HG02970 (cell line): ENCODE measurements at regions not wholly inside any gene's neighbourhood (a gene's known extent, or its start where the extent isn't known, plus 50 kb on each side); places are given as distances from the start of the nearest gene placed in this dataset.

Experiments
- ATAC-seq: cut with Tn5 transposase; IDR thresholded peaks from one replicate; pipeline ENCODE4 v1.9.1; 2021; ENCODE audit warnings: mild to moderate bottlenecking, moderate library complexity, moderate number of reproducible peaks; ENCODE audit not compliant: unreplicated experiment, low FRiP score

DNA sequence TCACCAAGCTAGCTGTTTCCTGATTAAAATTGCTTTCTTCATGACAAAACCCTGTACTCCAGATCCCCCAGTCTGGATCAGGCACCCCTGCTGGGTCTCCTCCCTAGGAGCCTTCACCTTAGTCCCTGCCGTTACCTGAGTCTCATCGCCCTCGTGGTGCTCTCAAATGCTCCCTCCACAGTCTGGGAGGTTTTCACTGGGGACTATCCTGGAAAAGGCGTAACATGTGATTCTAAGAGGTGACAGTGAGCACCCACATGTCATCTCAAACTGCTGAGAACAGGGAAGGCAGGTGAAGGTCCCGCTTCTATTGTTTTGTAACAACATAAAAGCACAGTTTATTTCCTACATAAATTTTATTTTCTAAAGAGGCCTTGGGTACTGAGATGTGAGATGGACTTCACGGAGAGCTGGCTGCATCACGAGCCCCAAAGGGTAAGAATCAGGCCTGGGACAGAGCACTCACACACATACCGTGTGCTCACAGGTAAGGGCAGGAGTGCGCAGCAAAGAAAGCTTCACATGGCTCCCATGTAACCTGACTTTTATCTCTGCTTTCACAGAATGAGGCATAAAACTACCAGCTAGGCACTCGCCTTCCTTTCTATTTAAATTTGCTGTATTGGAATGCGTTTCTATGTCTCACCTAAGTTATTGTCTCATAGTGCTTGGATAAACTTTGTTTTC is 531.5 kb downstream of the RNF144A start:
- ATAC-seq, result no peak

GRCh38 chr2:7449298-7449697 is 532.1 kb downstream of the RNF144A start:
- no peak for ATAC-seq

GRCh38 chr2:7450188-7450832 is 533.1 kb downstream of the RNF144A start:
- no peak for ATAC-seq

- ATAC-seq, result no peak
Measured at GRCh38 chr2:7450833-7451190, 533.6 kb downstream of the RNF144A start.

DNA sequence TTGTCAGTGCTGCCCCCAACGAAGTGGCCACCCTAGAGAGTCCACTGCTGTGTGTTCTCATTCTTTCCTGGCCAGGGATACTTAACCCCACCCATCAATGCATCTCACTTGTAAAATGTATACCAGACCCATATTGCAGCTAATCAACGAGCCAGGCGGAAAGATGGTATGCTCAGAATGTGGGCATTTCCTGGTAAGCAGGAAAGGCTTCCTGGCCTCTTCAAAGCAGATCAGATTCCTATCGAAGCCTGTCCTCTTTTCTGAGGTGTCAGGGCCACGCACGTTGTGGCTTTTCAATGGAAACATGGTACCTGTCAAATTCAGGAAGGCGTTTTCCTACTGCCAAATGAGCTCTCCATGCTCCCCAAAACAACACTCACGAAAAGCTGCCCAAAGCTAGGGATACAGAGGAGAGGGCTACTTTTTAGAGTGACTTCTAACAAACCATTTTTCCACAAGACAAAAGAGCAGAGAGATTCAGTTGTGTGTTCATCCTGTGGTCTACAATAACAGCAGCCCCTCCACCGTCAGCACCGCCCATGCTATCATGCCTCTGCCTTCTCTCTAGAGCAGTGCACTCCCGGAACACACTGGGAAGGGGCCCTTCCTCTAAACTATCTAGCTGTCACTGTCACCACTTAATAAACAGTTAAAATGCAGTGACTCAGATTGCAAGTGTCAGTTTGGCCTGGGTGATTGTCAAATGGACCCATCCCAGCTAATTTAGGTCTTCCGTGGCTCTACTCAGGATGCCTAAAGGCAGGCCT is 535.1 kb downstream of the RNF144A start:
- ATAC-seq, result no peak

DNA sequence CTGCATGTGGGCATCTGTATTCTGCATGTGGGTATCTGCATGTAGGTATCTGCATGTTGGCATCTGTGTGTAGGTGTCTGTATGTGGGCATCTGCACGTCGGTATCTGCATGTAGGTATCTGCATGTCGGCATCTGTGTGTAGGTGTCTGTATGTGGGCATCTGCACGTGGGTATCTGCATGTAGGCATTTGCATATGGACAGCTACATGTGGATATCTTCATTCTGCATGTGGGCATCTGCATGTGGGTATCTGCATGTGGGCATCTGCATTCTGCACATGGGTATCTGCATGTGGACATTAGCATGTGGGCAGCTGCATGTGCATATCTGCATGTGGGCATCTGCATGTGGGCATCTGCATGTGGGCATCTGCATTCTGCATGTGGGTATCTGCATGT is 537.4 kb downstream of the RNF144A start:
- no peak for ATAC-seq

- ATAC-seq, result no peak
Measured at GRCh38 chr2:7456762-7457161, 539.5 kb downstream of the RNF144A start.

- no peak for ATAC-seq
Measured at GRCh38 chr2:7458066-7458465, 540.9 kb downstream of the RNF144A start.

GRCh38 chr2:7467782-7468447 is 550.7 kb downstream of the RNF144A start:
- ATAC-seq, result no peak

DNA sequence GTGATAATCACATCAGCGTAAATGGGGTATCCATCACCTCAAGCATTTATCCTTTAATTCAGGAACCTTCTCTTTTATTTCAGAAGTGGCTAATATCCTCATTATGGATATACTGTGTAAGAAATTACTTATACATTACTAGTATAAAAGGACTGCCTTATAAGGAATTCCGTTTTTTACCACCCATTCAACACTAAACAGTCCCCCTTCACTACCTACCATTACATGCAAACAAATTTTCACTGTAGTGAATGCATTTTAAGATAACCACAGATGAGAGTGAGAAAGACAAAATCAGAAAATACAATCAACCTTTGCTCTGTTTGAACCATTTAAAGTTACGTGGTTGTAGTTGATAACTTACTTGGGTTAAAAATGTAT is 551.2 kb downstream of the RNF144A start:
- no peak for ATAC-seq

- ATAC-seq, result no peak
Measured at GRCh38 chr2:7468955-7469354, 551.7 kb downstream of the RNF144A start.

DNA sequence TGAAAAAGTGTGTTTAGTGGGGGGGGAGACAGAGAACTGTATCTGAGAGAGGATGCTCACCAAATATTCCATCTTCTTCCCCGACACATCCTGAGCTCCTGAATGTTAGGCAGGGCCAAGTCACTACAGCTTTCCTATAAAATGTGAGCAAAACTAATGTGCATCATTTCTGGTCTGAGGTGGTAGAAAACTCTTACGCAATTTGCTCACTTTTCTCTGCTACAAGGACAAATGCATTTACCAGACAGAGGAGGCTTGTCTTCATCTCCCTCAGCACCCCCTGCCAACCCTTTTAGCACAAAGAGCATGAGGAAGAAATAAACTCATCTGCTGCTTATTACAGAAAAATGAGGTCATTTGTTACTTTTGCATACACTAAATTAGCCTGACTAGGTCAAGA is 554.0 kb downstream of the RNF144A start:
- no peak for ATAC-seq

DNA sequence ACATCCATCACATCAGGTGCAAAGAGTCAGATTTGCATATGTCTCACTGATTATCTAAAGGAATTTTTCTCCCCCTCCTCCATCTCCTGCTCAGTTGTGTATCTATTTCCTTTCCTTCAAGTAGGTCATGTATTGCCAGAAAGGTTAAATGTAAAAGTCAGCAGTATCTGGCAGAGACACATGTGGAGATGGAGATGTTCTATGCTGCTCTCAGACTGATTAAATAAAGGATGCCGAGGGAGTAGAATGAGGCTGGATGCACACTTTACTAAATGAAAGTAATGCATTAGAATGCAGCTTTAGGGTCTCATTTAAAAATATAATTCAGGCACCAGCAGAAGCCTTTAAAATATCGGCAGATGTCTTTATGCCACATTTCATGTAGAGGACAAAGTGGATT is 555.3 kb downstream of the RNF144A start:
- no peak for ATAC-seq

GRCh38 chr2:7473135-7473771 is 556.0 kb downstream of the RNF144A start:
- no peak for ATAC-seq

DNA sequence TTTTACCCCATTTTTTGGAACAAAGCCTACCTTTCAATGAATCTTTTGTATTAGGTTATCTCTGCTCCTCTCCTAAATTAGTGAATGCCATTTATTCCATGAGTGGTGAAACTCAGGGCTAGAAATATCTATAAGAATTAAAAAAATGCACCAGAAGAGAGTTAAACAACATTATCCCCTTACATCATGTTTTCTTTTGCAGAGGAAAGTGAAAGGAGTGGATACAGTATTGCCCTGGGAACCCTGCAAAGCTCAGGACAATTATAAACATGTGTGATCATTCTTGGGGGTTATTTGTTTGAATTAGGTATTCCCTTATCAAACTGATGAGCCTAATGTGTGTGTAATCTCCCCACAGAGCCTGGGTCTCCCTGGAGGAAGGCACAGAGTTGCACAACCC is 559.2 kb downstream of the RNF144A start:
- ATAC-seq, result no peak

GRCh38 chr2:7479603-7480002 is 562.4 kb downstream of the RNF144A start:
- ATAC-seq, result no peak

DNA sequence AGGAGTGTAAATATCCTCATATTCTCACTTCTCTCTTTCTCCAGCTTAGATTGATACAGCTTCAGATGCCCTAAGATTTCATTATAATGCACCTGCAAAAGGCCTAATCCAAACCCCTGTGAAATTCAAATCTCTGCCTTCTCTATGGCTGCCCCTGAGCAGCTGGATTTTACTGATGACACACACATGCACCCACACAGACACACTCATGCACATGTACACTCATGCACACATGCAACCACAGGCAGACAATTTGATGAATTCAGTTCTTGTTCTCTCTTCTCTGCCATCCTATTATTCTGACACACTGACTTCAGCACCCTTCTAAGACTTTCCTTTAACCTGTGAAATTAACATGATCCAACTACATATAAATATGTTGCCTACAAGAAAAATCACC is 563.2 kb downstream of the RNF144A start:
- ATAC-seq, result no peak

DNA sequence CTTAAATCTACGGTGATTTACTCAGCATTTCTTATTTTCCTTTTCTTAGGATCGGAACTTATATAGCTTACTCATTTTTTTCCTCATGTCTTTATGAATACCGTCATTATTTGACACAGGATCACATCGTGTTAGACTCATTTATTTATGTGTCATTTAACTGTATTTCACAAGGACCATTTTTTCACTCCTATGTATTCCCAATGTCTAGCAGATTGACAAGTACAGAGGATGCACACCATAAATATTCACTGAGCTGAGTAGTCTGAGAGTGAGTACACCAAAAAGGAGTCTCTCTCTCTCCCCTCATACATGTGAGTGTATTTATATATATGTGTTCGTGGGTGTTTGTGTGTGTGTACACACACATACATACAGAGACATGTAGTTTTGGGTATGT is 573.5 kb downstream of the RNF144A start:
- ATAC-seq, result no peak

- no peak for ATAC-seq
Measured at GRCh38 chr2:7492719-7493118, 575.5 kb downstream of the RNF144A start.

- no peak for ATAC-seq
Measured at GRCh38 chr2:7497178-7497577, 580.0 kb downstream of the RNF144A start.

DNA sequence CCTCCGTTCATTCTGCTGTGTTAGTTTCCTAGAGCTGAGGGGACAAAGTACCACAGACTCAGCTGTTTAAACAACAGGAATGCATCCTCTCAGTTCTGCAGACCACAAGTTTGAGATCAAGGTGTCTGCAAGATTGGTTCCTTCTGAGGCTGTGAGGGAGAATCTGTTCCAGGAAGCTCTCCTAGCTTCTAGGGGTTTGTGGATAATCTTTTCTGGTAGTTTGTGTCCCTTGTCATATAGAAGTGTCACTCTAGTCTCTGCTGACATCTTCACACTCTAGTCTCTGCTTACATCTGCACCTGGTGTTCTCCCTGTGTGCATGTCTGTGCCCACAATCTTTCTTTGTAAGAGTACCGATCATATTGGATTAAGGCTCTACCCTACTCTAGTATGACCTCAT is 581.8 kb downstream of the RNF144A start:
- ATAC-seq, result no peak
